Endothelial cell of umbilical vein (primary cell): ENCODE measurements at regions not wholly inside any gene's neighbourhood (a gene's known extent, or its start where the extent isn't known, plus 50 kb on each side); places are given as distances from the start of the nearest gene placed in this dataset.

Experiments
- BruUV-seq: library from RNA; stranded (reverse); fragments of 400-500 nt; replicated peaks from 2 replicates; lab custom pipeline; 2021; lab: Mats Ljungman, UMichigan
- CTCF ChIA-PET: fragments of 300-600, 350-600 bp; sonication (Branson Sonifier 250); formaldehyde crosslinking; loops from one replicate; lab custom pipeline; 2021; ENCODE audit warnings: antibody characterized with exemption, inconsistent platforms; lab: Charles Lee
- POLR2A ChIA-PET: fragments of 300-600, 350-600 bp; sonication (Branson Sonifier 250); formaldehyde crosslinking; loops from one replicate; lab custom pipeline; 2021; ENCODE audit warnings: antibody characterized with exemption, inconsistent platforms; lab: Charles Lee
- DNase-seq: peaks from one replicate; pipeline ENCODE4 v3.0.0-alpha.2; 2011; ENCODE audit warnings: low read depth, low spot score
- FAIRE-seq: peaks from 2 replicates; lab custom pipeline; 2011; peaks lifted over from hg19 to GRCh38; lab: Jason Lieb, UNC
- H2AFZ ChIP-seq: 2 replicates; pipeline ENCODE4 v1.6.0; 2012; ENCODE audit warnings: low read depth, low read length, control low read depth, inconsistent platforms
- H3K27ac ChIP-seq: 2 replicates; pipeline ENCODE4 v1.5.1; 2011; ENCODE audit warnings: low read depth, mild to moderate bottlenecking, control low read depth, low read length, moderate library complexity; ENCODE audit not compliant: insufficient read depth
- H3K27me3 ChIP-seq, 2 experiments: 2 replicates each; pipeline versions ENCODE4 v1.6.0 to v1.6.1; 2011; ENCODE audit warnings: low read length in 2 of 2, mixed read lengths in 1 of 2; ENCODE audit not compliant: control insufficient read depth in 2 of 2, insufficient read depth in 2 of 2
- H3K36me3 ChIP-seq, 2 experiments: 2 replicates in 1 of 2; 3 replicates in 1 of 2; pipeline ENCODE4 v1.5.1; 2011; ENCODE audit warnings: low read length in 2 of 2, mild to moderate bottlenecking in 1 of 2, moderate library complexity in 1 of 2; ENCODE audit not compliant: control insufficient read depth in 2 of 2, insufficient read depth in 2 of 2; ENCODE audit errors: extremely low read depth in 1 of 2
- H3K4me1 ChIP-seq: 3 replicates; pipeline ENCODE4 v1.5.1; 2011; ENCODE audit warnings: mild to moderate bottlenecking, low read length; ENCODE audit not compliant: control insufficient read depth, insufficient read depth; ENCODE audit errors: extremely low read depth
- H3K4me2 ChIP-seq: 2 replicates; pipeline ENCODE4 v1.6.1; 2011; ENCODE audit warnings: low read length, control low read depth, mixed read lengths; ENCODE audit not compliant: insufficient read depth
- H3K4me3 ChIP-seq, 3 experiments: fragments of 200-600 bp in 1 of 3; sonication (generic), shearing (Covaris generic) in 1 of 3; replicated peaks in 1 of 3; 2 replicates each; pipeline ENCODE4 v1.5.1; 2011 to 2016; ENCODE audit warnings: control low read depth in 3 of 3, low read length in 3 of 3, mild to moderate bottlenecking in 2 of 3, inconsistent platforms in 1 of 3, low read depth in 1 of 3, moderate library complexity in 1 of 3; ENCODE audit not compliant: insufficient read depth in 1 of 3
- H3K79me2 ChIP-seq: 2 replicates; pipeline ENCODE4 v1.6.0; 2012; ENCODE audit warnings: low read length, inconsistent platforms; ENCODE audit not compliant: control insufficient read depth, insufficient read depth
- H3K9ac ChIP-seq: replicated peaks from 2 replicates; pipeline ENCODE3; 2011; ENCODE audit warnings: low read length, control low read depth; ENCODE audit not compliant: insufficient read depth; ENCODE audit errors: extremely low read depth
- H3K9me1 ChIP-seq: replicated peaks from 3 replicates; pipeline ENCODE4 v1.6.0; 2011; ENCODE audit warnings: mild to moderate bottlenecking, low read length; ENCODE audit not compliant: control insufficient read depth, insufficient read depth; ENCODE audit errors: extremely low read depth
- H3K9me3 ChIP-seq: replicated peaks from 2 replicates; pipeline ENCODE4 v1.5.1; 2012; ENCODE audit warnings: low read length, inconsistent platforms; ENCODE audit not compliant: control insufficient read depth, insufficient read depth
- H4K20me1 ChIP-seq: replicated peaks from 2 replicates; pipeline ENCODE3; 2011; ENCODE audit warnings: mild to moderate bottlenecking, low read length; ENCODE audit not compliant: control insufficient read depth, insufficient read depth; ENCODE audit errors: extremely low read depth
- CTCF ChIP-seq, 2 donors: IDR thresholded peaks; 1 replicate in 1 of 2; 2 replicates in 1 of 2; pipeline ENCODE4 v1.5.1; 2011; ENCODE audit warnings: low read length in 2 of 2, mild to moderate bottlenecking in 2 of 2, moderate library complexity in 2 of 2, control low read depth in 1 of 2, inconsistent platforms in 1 of 2, low read depth in 1 of 2; ENCODE audit not compliant: insufficient read depth in 1 of 2; ENCODE audit errors: extremely low read depth in 1 of 2
- EZH2 ChIP-seq: IDR thresholded peaks from 2 replicates; pipeline ENCODE4 v1.6.1; 2012; ENCODE audit warnings: borderline replicate concordance, low read depth, mild to moderate bottlenecking, moderate library complexity, low read length, inconsistent platforms; ENCODE audit not compliant: severe bottlenecking
- FOS ChIP-seq: IDR thresholded peaks from 2 replicates; pipeline ENCODE4 v1.6.1; 2011; ENCODE audit warnings: mild to moderate bottlenecking, low read length, moderate library complexity, borderline replicate concordance; ENCODE audit not compliant: insufficient read depth
- GATA2 ChIP-seq: IDR thresholded peaks from 2 replicates; pipeline ENCODE4 v1.7.0; 2011; ENCODE audit warnings: low read depth, mild to moderate bottlenecking, moderate library complexity, mixed read lengths, low read length; ENCODE audit not compliant: insufficient read length, insufficient read depth
- JUN ChIP-seq: IDR thresholded peaks from 2 replicates; pipeline ENCODE4 v1.6.1; 2011; ENCODE audit warnings: borderline replicate concordance, low read depth; ENCODE audit not compliant: insufficient read length, insufficient read depth
- MAX ChIP-seq: IDR thresholded peaks from 2 replicates; pipeline ENCODE4 v1.6.1; 2011; ENCODE audit not compliant: insufficient read depth, insufficient read length
- MYC ChIP-seq: IDR thresholded peaks from one replicate; pipeline ENCODE4 v1.6.1; 2011; ENCODE audit warnings: mild to moderate bottlenecking, low read depth, low read length
- POLR2A ChIP-seq: IDR thresholded peaks from 2 replicates; pipeline ENCODE4 v1.6.1; 2012; ENCODE audit warnings: low read depth, mild to moderate bottlenecking, control low read depth, low read length
- POLR2AphosphoS5 ChIP-seq: IDR thresholded peaks from 2 replicates; pipeline ENCODE4 v1.6.1; 2012; ENCODE audit warnings: low read depth, mild to moderate bottlenecking, control low read depth, low read length, moderate library complexity; ENCODE audit not compliant: insufficient read depth
- dilution Hi-C: fragments of 300-500 bp; cut with MboI; formaldehyde crosslinking; loops from one replicate; pipeline ENCODE4 v1.15.0; 2019; ENCODE audit warnings: low sequenced_read_pairs; ENCODE audit not compliant: extremely low pct_ligation_motif_present
- intact Hi-C: fragments of 100-400 bp; cut with micrococcal nuclease; formaldehyde crosslinking; loops from one replicate; pipeline ENCODE4 v1.10.0; 2022

- Histone ChIP-seq H4K20me1 (no peaks in the 10 kb centered on the region), H3K9me1 (no peaks in the 10 kb centered on the region), H3K4me1 (no peaks in the 10 kb centered on the region), H3K9ac (no peak overlapping the region), H3K9me3 (no peaks in the 10 kb centered on the region), H3K79me2 (no peaks in the 10 kb centered on the region), H3K36me3 (no peaks in the 10 kb centered on the region), H3K27me3 (no peaks in the 10 kb centered on the region), H3K4me2 (no peak overlapping the region), H3K4me3 (no peak overlapping the region), H3K27ac (no peak overlapping the region), H2AFZ (no peak overlapping the region)
- intact Hi-C loops (no loop called here), dilution Hi-C loops (no loop called here)
- CTCF ChIA-PET = interaction anchor here (0.7 to 2.5 kb wide), 2 partner anchors 20 to 621 kb away, joined by 3 to 8 read pairs; no protein-coding TSS in a partner anchor
- no peak for DNase-seq
- POLR2A ChIA-PET = no interaction called here
- FAIRE-seq = no peak
- no TSS peak for BruUV-seq
- TF ChIP-seq GATA2 (no peak), CTCF (IDR thresholded peaks at IDR 0.05; ENCODE audit: extremely low read depth in 1 of 2, insufficient read depth in 1 of 2, low read depth in 1 of 2, low read length in 2 of 2) (no peak), POLR2AphosphoS5 (no peak), MYC (no peak), FOS (no peak), POLR2A (no peak), JUN (no peak), EZH2 (no peak), MAX (no peak)
Measured at GRCh38 chr6:74588094-74588832, 617.6 kb downstream of the COL12A1 start.
